Progenitor cell of endocrine pancreas (in vitro differentiated cells): ENCODE measurements at regions not wholly inside any gene's neighbourhood (a gene's known extent, or its start where the extent isn't known, plus 50 kb on each side); places are given as distances from the start of the nearest gene placed in this dataset.
A peak's percentile ranks its signal among the peaks of the same experiment; 100 is the strongest.

ENCODE experiments used
- DNase-seq: peaks from one replicate; pipeline ENCODE4 v3.0.0; 2021; ENCODE audit warnings: low spot score; ENCODE audit not compliant: unreplicated experiment
- H3K27ac Mint-ChIP-seq: 2 replicates; pipeline ENCODE4 v1.8.0; 2021; ENCODE audit warnings: mild to moderate bottlenecking, moderate library complexity, mixed read lengths
- H3K27me3 Mint-ChIP-seq: 2 replicates; pipeline ENCODE4 v1.8.0; 2021; ENCODE audit warnings: mixed read lengths
- H3K36me3 Mint-ChIP-seq: 2 replicates; pipeline ENCODE4 v1.8.0; 2022; ENCODE audit warnings: mixed read lengths; ENCODE audit not compliant: insufficient read depth
- H3K4me1 Mint-ChIP-seq: 2 replicates; pipeline ENCODE4 v1.8.0; 2021; ENCODE audit warnings: low read depth, mixed read lengths
- H3K4me3 Mint-ChIP-seq: 2 replicates; pipeline ENCODE4 v1.8.0; 2021; ENCODE audit warnings: low read depth, mild to moderate bottlenecking, moderate library complexity, mixed read lengths
- H3K9me3 Mint-ChIP-seq: 2 replicates; pipeline ENCODE4 v1.8.0; 2021; ENCODE audit warnings: low read depth, mixed read lengths
- TF ChIP-seq, protein P1 (sequence below): fragments of 200-600 bp; sonication (generic); IDR thresholded peaks from one replicate; pipeline ENCODE4 v1.5.0; 2021; ENCODE audit warnings: antibody characterized with exemption, mild to moderate bottlenecking; ENCODE audit not compliant: unreplicated experiment

- Mint-ChIP-seq H3K4me3 (no peak overlapping the region), H3K36me3 (no peaks in the 10 kb centered on the region)
- TF ChIP-seq, protein P1, sequence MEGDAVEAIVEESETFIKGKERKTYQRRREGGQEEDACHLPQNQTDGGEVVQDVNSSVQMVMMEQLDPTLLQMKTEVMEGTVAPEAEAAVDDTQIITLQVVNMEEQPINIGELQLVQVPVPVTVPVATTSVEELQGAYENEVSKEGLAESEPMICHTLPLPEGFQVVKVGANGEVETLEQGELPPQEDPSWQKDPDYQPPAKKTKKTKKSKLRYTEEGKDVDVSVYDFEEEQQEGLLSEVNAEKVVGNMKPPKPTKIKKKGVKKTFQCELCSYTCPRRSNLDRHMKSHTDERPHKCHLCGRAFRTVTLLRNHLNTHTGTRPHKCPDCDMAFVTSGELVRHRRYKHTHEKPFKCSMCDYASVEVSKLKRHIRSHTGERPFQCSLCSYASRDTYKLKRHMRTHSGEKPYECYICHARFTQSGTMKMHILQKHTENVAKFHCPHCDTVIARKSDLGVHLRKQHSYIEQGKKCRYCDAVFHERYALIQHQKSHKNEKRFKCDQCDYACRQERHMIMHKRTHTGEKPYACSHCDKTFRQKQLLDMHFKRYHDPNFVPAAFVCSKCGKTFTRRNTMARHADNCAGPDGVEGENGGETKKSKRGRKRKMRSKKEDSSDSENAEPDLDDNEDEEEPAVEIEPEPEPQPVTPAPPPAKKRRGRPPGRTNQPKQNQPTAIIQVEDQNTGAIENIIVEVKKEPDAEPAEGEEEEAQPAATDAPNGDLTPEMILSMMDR, result no peak
These were observed 639.4 kb downstream of the SEMA5A start for GRCh38 chr5:8906303-8906967.

GRCh38 chr5:8907168-8907868, 638.6 kb downstream of the SEMA5A start:
- Mint-ChIP-seq H3K9me3 (no peaks in the 10 kb centered on the region), H3K4me3 (no peak overlapping the region), H3K27me3 (peaks cover 7% of the 10 kb centered on the region), H3K27ac (no peak overlapping the region), H3K36me3 (no peaks in the 10 kb centered on the region), H3K4me1 (no peaks in the 10 kb centered on the region)
- TF ChIP-seq, protein P1, result no peak
- no peak for DNase-seq

More at GRCh38 chr5:8906303-8906967, 639.4 kb downstream of the SEMA5A start:
- H3K27ac Mint-ChIP-seq, result no peak overlapping the region
- peaks cover 7% of the 10 kb centered on the region for H3K27me3 Mint-ChIP-seq
- DNase-seq, result no peak
- no peaks in the 10 kb centered on the region for H3K4me1 Mint-ChIP-seq
- no peaks in the 10 kb centered on the region for H3K9me3 Mint-ChIP-seq

DNA sequence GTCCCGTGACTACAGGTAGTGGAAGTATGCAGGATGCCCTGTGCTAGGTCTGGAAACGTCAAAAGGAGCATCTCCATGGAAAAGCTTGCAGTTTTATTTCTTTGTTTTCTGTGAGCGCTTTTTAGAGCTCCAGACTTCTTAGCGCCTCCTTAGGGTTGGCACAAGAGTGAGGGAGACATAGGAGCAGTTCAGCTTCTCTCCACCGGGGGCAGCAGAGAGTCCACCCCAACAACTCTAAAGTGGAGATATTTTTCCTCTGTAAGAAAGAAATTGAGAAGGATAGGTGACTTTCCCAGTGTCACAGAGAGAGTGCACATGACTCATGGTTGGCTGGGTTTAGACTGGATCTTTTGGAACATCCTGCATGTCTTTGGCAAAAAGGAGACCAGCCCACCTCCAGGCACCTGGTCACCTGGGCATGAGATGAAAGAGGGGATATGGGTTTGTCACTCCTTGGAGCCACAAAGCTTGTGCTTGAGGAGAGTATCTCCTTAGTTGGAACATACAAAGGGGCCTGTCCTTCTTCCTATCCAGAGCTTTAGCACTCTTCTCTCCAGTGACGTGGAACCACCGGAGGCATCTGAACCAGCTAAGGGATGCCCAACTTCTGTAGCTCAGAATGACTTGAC, 637.7 kb downstream of the SEMA5A start:
- Mint-ChIP-seq H3K9me3 (no peaks in the 10 kb centered on the region), H3K4me3 (no peak overlapping the region)

GRCh38 chr5:8912106-8912505, 633.8 kb downstream of the SEMA5A start:
- no peaks in the 10 kb centered on the region for H3K36me3 Mint-ChIP-seq
- DNase-seq, result no peak
- H3K9me3 Mint-ChIP-seq, result no peaks in the 10 kb centered on the region
- no peaks in the 10 kb centered on the region for H3K4me1 Mint-ChIP-seq
- peaks cover 7% of the 10 kb centered on the region for H3K27me3 Mint-ChIP-seq
- H3K27ac Mint-ChIP-seq, result no peak overlapping the region
- H3K4me3 Mint-ChIP-seq, result no peak overlapping the region
- TF ChIP-seq, protein P1, result no peak

More for the DNA sequence above, 637.7 kb downstream of the SEMA5A start:
- Mint-ChIP-seq H3K36me3 (no peaks in the 10 kb centered on the region), H3K4me1 (no peaks in the 10 kb centered on the region), H3K27ac (no peak overlapping the region), H3K27me3 (peaks cover 7% of the 10 kb centered on the region)
- peak; percentile 25 for DNase-seq
- TF ChIP-seq, protein P1, result peak; percentile 79

GRCh38 chr5:8913522-8913921, 632.4 kb downstream of the SEMA5A start:
- Mint-ChIP-seq H3K36me3 (no peaks in the 10 kb centered on the region), H3K9me3 (no peaks in the 10 kb centered on the region), H3K27ac (no peak overlapping the region), H3K4me1 (no peaks in the 10 kb centered on the region), H3K4me3 (no peak overlapping the region), H3K27me3 (peaks cover 8% of the 10 kb centered on the region)
- DNase-seq, result no peak
- TF ChIP-seq, protein P1, result no peak
